Activated CD4-positive, alpha-beta T cell treated with anti-CD3 and anti-CD28 coated beads for 4 hours (primary cell): ENCODE measurements at regions not wholly inside any gene's neighbourhood (a gene's known extent, or its start where the extent isn't known, plus 50 kb on each side); places are given as distances from the start of the nearest gene placed in this dataset.

Source experiments
- DNase-seq, 2 donors: peaks; one replicate each; pipeline ENCODE4 v3.0.0-alpha.2; 2020

DNA sequence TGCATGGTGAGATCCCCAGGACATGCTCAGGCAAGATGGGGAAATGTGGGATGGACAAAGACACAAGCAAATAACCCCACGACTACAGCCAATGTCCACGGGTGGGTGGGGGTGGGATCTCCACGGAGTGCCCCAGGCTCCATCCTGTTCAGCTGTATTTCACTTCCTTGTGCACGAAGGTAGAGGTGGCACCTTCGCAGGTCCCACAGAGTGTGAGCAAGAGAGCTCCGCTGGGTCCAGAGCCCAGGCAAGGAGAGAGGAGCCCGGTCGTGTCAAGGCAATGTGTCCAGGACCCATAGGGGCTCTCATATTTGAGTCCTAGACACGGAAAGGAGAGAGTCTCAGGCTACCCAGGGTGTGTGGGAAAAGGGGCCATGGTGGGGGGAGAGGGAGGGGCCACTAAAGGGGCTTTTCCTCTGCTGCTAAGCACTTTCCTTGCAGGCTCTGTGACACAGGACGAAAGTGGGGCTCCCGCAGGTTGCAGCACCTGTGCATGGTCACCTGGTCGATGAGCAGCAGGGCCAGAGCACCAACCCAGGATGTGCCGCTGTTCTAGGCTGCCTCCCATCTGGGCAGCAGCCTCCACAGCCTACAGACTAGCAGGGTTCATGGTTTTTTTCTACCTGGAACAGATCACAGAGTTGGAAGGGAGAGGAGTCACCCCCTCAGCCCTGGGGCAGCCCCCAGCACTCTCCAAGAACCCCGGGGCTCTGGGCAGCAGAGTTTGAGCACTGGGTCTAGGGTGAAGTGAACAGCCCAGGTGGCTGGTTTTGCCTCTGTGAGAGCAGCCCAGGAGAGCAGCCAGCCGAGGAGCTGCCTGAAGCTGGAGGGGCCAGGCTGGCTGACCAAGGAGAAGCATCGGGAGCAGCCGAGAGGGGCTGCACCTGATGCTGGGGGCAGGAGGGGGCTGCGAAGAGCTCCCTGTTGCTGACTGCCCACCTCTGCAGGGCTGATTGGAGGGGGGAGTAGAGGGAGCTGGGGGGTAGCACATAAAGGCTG is 100.7 kb upstream of the MVB12B start:
- no peak for DNase-seq

- no peak for DNase-seq
Measured at GRCh38 chr9:126226991-126227936, 99.4 kb upstream of the MVB12B start.

- DNase-seq: no peak
Measured at GRCh38 chr9:126228111-126228780, 98.4 kb upstream of the MVB12B start.

- DNase-seq: peak; percentile 54 to 61
Measured at GRCh38 chr9:126228781-126229444, 97.7 kb upstream of the MVB12B start.

DNA sequence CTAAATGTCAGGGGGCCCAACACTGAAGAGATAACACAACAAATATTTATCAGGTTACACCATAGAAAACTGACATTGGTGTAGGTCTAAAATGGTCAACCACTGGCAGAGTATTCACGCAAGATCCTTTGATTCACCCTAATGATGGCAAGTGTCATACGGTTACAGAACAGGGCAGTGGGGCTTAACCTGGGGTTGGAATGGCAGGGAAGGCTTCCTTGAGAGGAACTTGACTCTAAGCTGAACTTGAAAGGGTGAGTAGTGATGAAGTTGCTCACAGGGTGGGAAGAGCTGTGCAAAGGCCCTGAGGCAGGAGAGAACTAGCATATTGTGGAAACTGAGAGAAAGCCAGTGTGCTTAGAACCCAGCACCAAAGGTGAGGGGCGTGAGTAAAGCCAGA is 97.1 kb upstream of the MVB12B start:
- DNase-seq: no peak

GRCh38 chr9:126230692-126231091 is 95.9 kb upstream of the MVB12B start:
- no peak for DNase-seq

DNA sequence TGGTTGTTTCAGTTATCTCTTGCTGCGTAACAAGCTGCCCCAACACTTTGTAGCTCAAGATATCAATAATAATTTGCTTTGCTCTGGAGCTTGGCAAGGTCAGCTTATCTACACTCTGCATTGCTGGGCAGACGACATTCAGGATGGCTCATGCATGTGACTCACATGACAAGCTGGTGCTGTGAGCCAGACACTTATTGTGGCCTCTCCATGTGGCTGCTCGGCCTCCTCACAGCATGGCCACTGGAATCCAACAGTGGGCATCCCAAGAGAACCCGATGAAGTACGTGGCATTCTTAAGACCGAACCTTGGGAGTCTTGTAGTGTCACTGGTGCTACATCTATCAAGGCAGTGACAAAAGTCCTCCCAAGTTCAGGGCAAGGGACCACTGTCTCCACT is 94.2 kb upstream of the MVB12B start:
- no peak for DNase-seq

GRCh38 chr9:126233175-126233574 is 93.5 kb upstream of the MVB12B start:
- no peak for DNase-seq

DNA sequence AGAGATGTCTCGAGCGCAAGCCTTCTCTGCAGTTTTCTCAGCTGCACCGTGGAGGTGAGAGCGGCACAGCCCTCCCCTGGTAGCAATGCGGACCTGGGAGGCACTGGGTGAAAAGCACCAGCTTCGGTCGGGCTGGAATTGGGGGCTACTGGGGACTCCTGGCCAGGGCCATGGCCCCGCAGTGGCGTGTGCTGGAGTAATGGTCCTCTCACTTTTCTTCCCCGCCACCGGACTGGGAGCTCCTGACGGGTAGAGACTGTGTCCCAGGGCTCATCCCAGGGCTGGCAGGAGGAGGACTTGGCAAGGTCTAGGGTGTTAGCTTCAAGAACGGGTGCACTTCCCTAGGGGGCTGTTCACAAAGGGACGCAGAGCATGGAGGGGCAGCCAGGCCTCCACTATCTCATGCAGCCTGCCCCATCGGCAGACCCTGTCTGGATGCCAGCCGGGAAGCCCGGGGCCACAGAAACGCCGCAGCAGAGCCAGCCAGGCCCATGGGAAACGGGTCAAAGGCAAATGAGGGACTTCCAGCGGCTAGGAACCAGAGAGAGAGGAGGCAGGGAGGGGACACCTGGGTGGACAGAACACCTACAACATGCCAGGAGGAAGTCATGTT is 92.6 kb upstream of the MVB12B start:
- no peak for DNase-seq

- DNase-seq: no peak
Measured at GRCh38 chr9:126234681-126235335, 91.8 kb upstream of the MVB12B start.

- DNase-seq: no peak
Measured at GRCh38 chr9:126235336-126236243, 91.0 kb upstream of the MVB12B start.

DNA sequence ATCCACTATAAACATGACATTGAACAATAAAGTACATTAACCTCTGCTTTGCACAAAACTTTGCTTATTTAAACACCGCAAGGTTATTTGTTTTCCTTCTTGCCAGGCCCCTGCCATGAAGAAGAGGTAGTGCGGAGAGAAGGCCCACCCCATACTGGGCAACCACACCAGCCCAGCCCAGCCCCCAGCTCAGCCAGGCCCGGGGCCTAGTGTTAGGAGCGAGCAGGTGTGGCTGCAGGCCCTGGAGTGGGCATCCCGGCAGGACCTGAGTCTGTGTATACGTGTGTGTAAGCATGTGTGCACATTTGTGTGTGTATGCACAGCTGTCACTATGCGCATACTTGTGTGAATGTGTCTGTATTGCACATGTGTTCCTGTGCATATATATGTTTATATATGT is 90.4 kb upstream of the MVB12B start:
- DNase-seq: no peak

GRCh38 chr9:126238415-126238814 is 88.2 kb upstream of the MVB12B start:
- no peak for DNase-seq

- DNase-seq: no peak
Measured at GRCh38 chr9:126239515-126239914, 87.1 kb upstream of the MVB12B start.

DNA sequence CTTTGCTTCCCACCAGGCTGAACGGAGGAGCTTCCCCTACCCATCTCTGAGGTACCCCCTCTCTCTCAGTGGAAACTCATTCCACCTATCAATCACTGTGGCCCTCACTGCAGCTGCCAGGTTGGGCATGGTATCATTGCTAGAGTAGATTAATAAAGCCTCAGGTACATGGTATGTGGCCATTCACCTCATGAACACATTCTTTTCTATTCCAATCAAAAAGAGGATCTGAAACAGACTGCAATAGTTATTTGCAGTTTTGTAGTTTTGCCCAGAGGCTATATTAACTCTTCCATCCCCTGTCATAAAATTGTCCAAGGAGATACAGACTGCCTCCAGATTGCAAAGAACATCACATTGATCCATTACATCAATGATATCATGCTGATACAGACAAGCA is 85.8 kb upstream of the MVB12B start:
- no peak for DNase-seq

- DNase-seq: no peak
Measured at GRCh38 chr9:126248680-126249079, 77.9 kb upstream of the MVB12B start.

GRCh38 chr9:126261584-126262356 is 64.9 kb upstream of the MVB12B start:
- no peak for DNase-seq

- no peak for DNase-seq
Measured at GRCh38 chr9:126262738-126263137, 63.9 kb upstream of the MVB12B start.

DNA sequence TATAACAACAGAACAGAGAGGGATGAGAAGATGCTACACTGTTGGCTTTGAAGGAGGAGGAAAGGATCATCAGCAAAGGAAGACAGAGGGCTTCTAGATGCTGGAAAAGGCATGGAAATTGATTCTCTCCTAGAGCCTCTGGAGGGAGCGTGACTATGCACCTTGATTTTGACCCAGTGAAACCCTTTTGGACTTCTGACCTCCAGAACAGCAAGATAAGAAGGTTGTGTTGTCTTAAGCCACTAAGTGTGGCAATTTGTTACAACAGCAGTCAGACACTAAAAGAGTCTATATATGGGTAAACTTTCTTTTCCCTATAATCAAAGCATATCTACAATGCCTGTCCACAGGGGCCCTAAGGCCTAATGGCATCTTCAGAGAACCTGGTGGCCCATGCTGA is 56.1 kb upstream of the MVB12B start:
- DNase-seq: no peak
